ENCODE measurements at regions not wholly inside any gene's neighbourhood (a gene's known extent, or its start where the extent isn't known, plus 50 kb on each side); places are given as distances from the start of the nearest gene placed in this dataset.

- TF ChIP-seq CTCF (conservative IDR thresholded peaks at IDR 0.05 in 1 of 2, IDR thresholded peaks at IDR 0.05 in 1 of 2; ENCODE audit: low read depth in 1 of 2, low read length in 2 of 2) (no peak), EZH2 (IDR thresholded peaks at IDR 0.05; ENCODE audit: low read length, missing control alignments) (no peak)
These were observed 102.5 kb upstream of the ITPRID2 start for GRCh38 chr2:181788897-181789555.

Data from fibroblast of lung (primary cell).